HFF-Myc (cell line): ENCODE measurements at regions not wholly inside any gene's neighbourhood (a gene's known extent, or its start where the extent isn't known, plus 50 kb on each side); places are given as distances from the start of the nearest gene placed in this dataset.
"Not testable (repeated sequence)": the region's sequence is repeated elsewhere in the genome, so short reads cannot be mapped to it uniquely, and the experiment has no call there.

Experiments used
- DNase-seq: peaks from one replicate; pipeline ENCODE4 v3.0.0-alpha.2; 2011; ENCODE audit warnings: low read depth; ENCODE audit errors: extremely low read depth
- H3K4me3 ChIP-seq: replicated peaks from 2 replicates; pipeline ENCODE4 v1.5.1; 2011; ENCODE audit warnings: low read depth, mild to moderate bottlenecking, control low read depth, low read length
- TF ChIP-seq, protein P1 (sequence below): IDR thresholded peaks from 2 replicates; pipeline ENCODE4 v1.5.1; 2012; ENCODE audit warnings: mild to moderate bottlenecking, low read depth, low read length, control low read depth; ENCODE audit errors: missing control alignments

DNA sequence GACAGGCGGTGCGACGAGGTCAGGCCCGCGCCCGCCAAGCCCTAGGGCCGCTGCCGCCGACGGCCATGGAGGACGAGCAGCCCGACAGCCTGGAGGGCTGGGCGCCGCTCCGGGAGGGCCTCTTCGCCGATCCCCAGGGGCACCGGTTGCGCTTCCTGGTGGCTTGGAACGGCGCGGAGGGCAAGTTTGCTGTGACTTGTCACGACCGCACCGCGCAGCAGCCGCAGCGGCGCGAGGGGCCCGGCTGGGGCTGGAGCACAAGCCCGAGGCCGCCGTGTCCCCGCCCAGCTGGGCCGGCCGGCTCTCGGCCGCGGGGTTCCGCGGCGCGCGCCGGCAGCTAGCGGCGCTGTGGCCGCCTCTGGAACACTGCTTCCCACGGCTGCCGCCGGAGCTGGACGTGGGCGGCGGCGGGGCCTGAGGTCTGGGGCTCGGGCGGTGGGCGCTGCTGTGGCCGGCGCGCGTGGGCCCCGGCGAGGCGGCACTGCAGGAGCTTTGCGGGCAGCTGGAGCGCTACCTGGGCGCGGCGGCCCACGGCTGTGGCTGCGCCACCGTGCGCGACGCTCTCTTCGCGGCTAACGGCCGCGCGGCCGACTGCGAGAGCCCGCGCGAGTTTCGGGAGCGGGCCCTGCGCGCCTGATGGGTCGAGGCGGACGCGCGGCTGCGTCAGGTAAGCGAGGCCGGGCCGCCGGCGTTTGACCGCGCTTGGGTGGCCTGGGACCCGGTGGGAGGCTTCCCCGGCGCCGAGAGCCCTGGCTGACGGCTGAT, 122.0 kb upstream of the NIPA1 start:
- peak overlapping the region; percentile 42 for H3K4me3 ChIP-seq

DNA sequence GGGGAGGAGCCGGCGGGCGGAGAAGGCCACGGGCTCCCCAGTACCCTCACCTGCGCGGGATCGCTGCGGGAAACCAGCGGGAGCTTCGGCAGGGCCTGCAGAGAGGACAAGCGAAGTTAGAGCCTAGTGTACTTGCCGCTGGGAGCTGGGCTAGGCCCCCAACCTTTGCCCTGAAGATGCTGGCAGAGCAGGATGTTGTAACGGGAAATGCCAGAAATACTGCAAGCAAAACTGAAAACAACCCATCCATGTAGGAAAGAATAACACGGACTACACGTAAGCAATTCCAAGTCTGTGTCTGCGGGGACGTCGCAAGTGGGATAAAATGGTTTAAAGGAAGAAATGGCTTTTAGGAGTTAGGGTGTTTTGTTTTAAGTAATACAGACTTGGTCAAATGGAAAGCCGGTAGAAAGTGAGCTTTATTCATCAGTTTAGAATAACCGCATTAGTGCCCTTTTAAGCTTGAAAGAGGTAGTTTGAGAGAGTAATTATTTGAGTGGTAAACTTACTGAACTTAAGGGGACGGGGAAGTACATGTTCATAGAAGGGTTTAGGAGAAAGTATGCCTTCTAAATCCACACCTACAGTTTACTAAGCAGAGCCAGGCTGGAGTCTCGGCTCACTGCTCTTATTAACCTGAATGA, 121.3 kb upstream of the NIPA1 start:
- not testable (repeated sequence) for DNase-seq
- H3K4me3 ChIP-seq, result peak overlapping the region; percentile 42

More for the DNA sequence above, 122.0 kb upstream of the NIPA1 start:
- not testable (repeated sequence) for DNase-seq

DNA sequence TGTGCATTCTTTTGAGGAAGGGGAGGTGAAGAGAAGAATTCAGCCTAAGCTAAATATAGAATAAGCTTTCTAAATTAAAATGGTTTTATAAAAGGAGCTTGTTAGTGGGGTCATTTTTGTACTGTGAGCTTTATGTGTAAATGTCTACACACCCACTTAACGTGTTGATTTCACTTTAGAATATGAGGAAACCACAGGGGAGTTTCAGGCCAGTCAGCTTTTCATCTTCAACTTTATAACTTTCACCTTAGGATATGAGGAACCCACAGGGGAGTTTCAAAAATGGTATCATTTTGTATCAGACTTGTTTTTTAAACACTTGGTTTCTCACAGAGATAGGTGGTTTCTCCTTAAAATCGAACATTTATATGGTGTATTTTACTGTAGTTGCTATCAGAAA, 120.7 kb upstream of the NIPA1 start:
- DNase-seq, result not testable (repeated sequence)
- H3K4me3 ChIP-seq, result peak overlapping the region; percentile 42

DNA sequence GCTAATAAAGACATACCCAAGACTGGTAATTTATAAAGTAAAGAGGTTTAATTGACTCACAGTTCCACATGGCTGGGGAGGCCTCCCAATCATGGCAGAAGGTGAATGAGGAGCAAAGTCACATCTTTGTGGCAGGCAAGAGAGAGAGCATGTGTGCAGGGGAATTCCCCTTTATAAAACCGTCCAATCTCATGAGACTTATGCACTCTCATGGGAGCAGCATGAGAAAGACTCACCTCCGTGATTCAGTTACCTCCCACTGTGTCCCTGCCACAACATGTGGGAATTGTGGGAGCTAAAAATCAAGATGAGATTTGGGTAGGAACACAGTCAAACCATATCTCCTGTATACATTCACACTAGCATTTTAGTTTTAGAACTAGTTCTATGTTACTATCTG, 101.7 kb upstream of the NIPA1 start:
- H3K4me3 ChIP-seq, DNase-seq: not testable (repeated sequence)

DNA sequence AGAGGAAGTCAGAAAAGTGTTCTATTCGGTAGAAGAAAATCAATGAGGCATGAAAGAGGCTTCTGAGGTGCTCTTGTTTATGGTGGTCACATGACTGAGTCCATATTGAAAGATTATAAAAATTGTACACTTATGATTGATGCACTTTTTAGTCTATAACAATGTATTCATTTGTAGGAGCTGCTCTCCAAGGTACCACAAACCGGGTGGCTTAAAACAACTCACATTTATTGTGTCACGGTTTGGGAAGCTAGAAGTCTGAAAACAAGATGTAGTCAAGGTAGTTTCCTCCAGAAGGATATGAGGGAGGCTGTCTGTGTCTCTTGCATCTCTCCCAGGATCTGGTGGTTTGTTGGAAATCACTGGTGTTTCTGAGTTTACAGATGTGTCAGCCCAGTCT, 86.6 kb upstream of the NIPA1 start:
- not testable (repeated sequence) for H3K4me3 ChIP-seq, DNase-seq

DNA sequence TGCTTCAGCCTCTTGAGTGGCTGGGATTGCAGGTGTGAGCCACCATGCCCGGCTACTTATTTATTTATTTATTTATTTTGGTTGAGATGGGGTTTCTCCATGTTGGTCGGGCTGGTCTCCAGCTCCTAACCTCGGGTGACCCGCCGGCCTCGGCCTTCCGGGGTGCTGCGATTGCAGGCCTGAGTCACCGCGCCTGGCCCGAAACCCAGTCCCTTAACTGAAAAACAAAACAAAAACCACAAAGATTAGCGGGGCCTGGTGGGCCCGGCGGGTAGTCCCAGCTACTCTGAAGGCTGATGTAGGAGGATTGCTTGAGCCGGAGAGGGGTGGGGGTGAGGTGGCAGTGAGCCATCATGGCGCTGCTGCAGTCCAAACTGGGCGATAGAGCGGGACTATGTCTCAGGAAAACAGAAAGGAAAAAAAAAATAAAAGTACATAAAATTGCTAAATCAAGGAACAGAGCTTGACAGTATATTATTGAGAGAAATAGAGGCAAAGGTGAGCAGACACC, 75.6 kb upstream of the NIPA1 start:
- DNase-seq, H3K4me3 ChIP-seq: not testable (repeated sequence)

DNA sequence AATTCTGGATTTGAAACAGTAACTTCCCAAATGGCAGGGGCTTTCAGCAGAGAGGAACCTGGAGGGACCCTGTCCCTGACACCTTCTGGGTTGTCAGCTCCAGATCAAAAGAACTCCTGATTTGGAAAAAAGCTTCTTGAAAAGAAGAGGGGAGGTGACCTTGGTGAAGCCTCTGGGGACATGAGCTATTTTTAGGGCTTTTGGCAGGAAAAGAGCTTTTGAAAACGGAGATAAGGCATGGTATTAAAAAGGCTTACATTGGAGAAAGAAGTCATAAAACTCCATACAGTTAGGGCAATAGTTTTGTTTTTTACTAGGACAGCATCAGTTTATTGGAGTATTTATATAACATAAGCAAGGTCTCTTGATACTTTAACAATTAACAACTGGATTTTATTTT, 72.5 kb upstream of the NIPA1 start:
- H3K4me3 ChIP-seq, DNase-seq: not testable (repeated sequence)

DNA sequence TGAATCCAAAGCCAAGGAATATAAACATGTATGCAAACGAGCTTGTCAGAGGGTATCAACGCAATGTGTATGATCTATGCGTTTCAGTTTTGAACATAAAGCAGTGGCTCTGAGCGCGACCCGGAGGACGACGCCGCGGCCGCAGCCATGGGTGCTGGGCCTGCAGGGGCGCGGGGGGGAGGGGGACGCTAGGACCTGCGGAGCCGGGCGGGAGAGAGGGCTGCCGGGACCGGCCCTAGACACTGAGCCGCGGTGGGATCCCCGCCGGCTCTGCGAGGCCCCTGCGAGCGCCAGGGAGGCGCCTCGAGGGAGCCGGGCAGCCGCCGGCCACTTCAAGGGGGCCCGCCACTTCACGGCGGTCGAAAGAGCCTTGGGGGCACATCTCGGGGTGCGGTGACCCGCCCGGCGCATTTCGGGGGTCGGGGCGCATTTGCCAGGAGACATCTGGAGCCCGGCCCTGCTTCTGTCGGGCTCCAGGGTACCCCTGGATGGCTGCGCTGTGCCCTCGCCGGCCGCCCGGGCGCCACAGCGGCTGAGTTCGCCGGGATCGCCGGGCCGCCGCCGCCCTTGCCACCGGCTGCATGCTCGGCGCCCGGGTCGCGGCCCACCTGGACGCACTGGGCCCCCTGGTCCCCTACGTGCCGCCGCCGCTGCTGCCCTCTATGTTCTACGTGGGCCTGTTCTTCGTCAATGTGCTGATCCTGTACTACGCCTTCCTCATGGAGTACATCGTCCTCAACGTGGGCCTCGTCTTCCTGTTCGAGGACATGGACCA, 71.9 kb upstream of the NIPA1 start:
- not testable (repeated sequence) for H3K4me3 ChIP-seq, DNase-seq

DNA sequence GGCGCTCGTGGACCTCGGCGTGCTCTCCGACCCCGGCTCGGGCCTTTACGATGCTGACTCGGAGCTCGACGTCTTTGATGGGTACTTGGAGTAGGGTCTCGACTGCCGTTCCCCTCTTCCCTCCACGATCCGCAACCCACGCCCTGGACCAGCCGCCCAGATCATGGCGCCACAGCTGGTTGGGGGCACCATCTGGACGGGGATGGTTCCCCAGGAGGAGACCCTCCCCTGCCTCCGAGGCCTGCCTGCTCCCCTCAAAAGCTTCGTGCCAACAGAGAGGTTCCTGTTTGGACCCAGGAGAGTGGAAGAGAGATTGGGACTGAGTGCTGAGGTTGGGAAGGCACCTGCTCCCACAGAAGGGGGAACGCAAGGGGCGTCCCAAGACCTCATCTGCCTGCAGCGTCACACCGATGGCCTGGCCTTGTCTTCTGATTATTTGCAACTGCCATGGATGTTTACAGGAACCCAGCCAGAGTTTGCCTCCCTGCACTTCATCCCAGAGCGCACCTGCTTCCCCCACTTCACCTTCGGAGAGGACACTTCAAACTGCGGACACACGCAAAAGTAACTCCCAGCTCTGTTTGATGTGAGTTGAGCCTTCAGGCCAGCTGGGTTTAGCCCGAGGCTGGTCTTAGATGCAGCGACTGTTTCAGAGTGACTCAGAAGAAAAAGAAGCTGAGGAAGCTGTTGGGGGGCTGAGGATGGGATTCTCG, 71.2 kb upstream of the NIPA1 start:
- not testable (repeated sequence) for H3K4me3 ChIP-seq

DNA sequence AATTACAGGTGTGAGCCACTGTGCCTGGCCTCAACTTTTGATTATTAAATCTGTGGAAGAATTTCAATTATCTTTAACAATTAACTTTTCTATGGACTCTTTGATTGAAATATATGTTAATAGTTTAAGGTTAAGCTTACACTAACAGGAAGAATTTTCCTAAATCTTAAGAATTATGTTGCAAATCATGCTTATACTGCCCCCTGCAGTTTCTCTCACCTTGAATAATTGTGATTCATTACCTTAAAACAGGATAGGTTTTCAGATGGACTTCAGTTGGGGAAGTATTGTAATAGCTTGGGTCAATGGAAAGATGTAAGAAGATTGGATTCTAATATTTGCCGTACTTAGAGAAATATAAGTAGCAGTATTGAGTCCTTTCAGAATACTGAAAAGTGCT, 66.5 kb upstream of the NIPA1 start:
- H3K4me3 ChIP-seq, DNase-seq: not testable (repeated sequence)

More for the DNA sequence above, 71.2 kb upstream of the NIPA1 start:
- not testable (repeated sequence) for DNase-seq

DNA sequence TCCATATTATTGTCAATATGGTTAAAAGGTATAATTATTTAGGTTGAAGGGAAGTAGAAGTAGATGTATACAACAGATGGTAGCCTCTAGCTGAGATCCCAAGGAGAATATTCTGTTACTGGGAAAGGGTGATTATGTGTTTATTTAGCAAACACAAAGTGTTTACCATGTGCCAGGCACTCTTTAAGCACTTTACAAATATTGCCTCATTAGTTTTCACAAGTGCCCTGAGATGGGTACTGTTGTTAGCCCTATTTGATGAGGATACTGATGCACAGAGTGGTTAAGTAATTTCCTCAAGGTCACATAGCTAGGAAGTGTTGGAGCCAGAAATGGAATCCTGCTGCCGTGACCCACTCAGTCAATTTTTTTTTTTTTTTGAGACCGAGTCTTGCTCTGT, 60.3 kb upstream of the NIPA1 start:
- DNase-seq, H3K4me3 ChIP-seq: not testable (repeated sequence)

DNA sequence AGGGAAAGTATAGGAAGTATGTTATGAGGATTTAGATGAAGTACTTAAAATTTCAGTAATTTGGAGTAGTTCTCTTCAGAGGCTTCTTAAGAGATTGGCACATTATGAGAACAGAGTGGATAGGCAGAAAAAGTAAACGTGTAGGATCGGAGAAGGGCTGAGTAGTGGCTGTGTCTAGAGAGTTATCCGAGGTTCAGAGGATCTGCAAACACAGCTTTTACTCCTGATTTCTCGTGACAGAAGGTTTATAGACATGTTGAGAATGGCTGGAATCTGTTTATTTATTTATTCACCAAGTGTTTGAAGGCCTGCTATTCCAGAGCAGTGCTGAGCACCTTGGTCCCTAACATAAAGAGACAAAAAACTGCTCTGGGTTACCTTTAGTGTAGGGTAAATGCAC, 51.4 kb upstream of the NIPA1 start:
- not testable (repeated sequence) for DNase-seq

DNA sequence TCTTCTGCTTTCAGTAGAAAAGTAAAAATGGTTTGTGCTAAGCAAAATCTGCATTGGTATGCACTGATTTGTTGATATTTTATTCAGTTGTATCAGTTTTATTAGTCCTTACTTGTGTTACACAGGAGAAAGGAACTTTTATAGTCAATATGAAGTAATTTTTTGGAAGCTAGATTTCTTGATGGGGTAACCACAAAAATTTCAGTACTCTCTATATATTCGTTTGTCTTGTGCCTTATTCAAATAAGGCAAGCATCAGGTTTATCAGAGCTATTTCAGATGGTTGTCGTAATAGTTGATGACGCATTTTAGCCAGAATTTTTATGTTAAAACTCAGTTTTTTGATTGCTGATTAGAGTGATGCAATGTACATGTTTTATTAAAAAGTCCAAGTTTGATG, 50.7 kb upstream of the NIPA1 start:
- TF ChIP-seq, protein P1, sequence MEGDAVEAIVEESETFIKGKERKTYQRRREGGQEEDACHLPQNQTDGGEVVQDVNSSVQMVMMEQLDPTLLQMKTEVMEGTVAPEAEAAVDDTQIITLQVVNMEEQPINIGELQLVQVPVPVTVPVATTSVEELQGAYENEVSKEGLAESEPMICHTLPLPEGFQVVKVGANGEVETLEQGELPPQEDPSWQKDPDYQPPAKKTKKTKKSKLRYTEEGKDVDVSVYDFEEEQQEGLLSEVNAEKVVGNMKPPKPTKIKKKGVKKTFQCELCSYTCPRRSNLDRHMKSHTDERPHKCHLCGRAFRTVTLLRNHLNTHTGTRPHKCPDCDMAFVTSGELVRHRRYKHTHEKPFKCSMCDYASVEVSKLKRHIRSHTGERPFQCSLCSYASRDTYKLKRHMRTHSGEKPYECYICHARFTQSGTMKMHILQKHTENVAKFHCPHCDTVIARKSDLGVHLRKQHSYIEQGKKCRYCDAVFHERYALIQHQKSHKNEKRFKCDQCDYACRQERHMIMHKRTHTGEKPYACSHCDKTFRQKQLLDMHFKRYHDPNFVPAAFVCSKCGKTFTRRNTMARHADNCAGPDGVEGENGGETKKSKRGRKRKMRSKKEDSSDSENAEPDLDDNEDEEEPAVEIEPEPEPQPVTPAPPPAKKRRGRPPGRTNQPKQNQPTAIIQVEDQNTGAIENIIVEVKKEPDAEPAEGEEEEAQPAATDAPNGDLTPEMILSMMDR, result no peak
- DNase-seq, result no peak
- no peak overlapping the region for H3K4me3 ChIP-seq

More for the DNA sequence above, 51.4 kb upstream of the NIPA1 start:
- H3K4me3 ChIP-seq, result not testable (repeated sequence)

DNA sequence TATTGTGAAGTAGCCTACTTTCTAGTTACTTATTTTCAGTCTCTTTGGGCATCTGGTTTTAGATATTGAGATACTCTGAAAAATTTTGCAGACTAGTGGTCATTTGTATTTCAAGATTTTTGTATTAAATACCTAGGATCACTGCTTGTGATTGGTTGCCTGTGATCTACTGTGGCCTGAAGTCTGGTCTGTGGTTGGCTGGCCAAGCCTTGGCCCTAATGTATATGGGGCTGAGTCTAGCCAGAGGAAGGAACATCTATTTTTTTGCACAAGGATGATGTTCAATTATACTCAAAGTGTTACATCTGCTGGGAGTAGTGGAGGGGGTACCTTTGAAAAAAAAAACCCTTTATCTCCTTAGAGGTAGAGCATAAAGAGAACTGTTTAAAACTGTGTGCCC, 50.2 kb upstream of the NIPA1 start:
- DNase-seq, H3K4me3 ChIP-seq: not testable (repeated sequence)
